Chondrocyte (in vitro differentiated cells): ENCODE measurements at regions not wholly inside any gene's neighbourhood (a gene's known extent, or its start where the extent isn't known, plus 50 kb on each side); places are given as distances from the start of the nearest gene placed in this dataset.

Source experiments
- DNase-seq: peaks from one replicate; pipeline ENCODE4 v3.0.0; 2021; ENCODE audit warnings: mixed read lengths, low spot score
- H3K27ac Mint-ChIP-seq: one replicate; pipeline ENCODE4 v1.8.0; 2021; ENCODE audit warnings: mild to moderate bottlenecking, moderate library complexity, mixed read lengths; ENCODE audit not compliant: unreplicated experiment
- H3K27me3 Mint-ChIP-seq: 2 replicates; pipeline ENCODE4 v1.8.0; 2021; ENCODE audit warnings: low read depth, mixed read lengths
- H3K36me3 Mint-ChIP-seq: 2 replicates; pipeline ENCODE4 v1.8.0; 2021; ENCODE audit warnings: low read depth, mixed read lengths
- H3K4me1 Mint-ChIP-seq: 2 replicates; pipeline ENCODE4 v1.8.0; 2021; ENCODE audit warnings: low read depth, mild to moderate bottlenecking, mixed read lengths
- H3K4me3 Mint-ChIP-seq: one replicate; pipeline ENCODE4 v1.8.0; 2021; ENCODE audit warnings: mild to moderate bottlenecking, moderate library complexity, mixed read lengths; ENCODE audit not compliant: unreplicated experiment
- H3K9me3 Mint-ChIP-seq: 2 replicates; pipeline ENCODE4 v1.8.0; 2021; ENCODE audit warnings: low read depth, mixed read lengths
- CTCF ChIP-seq: fragments of 200-600 bp; sonication (generic); IDR thresholded peaks from 2 replicates; pipeline ENCODE4 v1.5.0; 2021; ENCODE audit warnings: antibody characterized with exemption, mild to moderate bottlenecking, moderate library complexity

GRCh38 chr2:117603060-117603459 is 211.4 kb upstream of the DDX18 start:
- Mint-ChIP-seq H3K36me3 (no peaks in the 10 kb centered on the region), H3K9me3 (peaks cover 3% of the 10 kb centered on the region), H3K4me3 (no peak overlapping the region), H3K27me3 (no peaks in the 10 kb centered on the region), H3K27ac (no peak overlapping the region), H3K4me1 (no peaks in the 10 kb centered on the region)
- DNase-seq = no peak
- no peak for TF ChIP-seq CTCF

DNA sequence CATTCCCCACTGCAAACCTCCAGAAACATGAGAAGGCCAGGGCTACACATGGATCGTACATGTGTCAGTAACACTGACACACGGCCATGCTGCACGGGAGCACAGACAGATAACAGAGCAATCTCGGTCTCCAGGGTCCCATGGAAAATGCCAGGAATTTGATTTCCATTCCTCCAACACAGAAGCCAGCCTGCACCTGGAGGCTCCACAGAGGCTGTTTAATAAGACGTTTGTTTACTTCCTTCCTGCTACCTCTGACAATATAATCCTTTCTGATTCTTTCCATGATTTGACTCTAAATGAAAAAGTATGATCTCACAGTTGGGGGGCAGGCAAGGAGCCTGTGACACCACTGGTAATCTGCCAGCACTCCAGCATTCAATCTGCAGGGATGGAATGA is 210.9 kb upstream of the DDX18 start:
- Mint-ChIP-seq H3K4me1 (no peaks in the 10 kb centered on the region), H3K27me3 (no peaks in the 10 kb centered on the region), H3K27ac (no peak overlapping the region), H3K9me3 (peaks cover under 1% of the 10 kb centered on the region), H3K36me3 (no peaks in the 10 kb centered on the region), H3K4me3 (no peak overlapping the region)
- DNase-seq = no peak
- TF ChIP-seq CTCF = no peak

DNA sequence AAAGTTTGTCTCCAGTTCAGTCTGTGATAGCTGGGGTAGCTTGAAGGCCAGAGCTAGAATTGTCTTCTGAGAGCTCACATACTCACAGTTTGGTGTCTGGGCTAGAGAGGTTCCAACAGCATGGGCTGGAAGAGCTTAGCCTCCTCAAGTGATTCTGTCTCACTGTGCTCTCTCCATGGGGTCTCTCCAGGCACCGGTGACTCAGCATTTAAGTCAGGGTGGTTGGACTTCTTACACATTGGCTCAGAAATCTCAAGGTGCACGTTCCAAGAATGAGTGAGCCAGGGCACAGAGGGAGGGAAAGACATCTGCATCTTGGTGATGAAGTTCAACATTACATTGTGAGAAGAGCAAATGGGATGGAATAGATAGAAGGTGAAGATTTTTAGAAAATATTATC is 207.3 kb upstream of the DDX18 start:
- Mint-ChIP-seq H3K36me3 (no peaks in the 10 kb centered on the region), H3K4me1 (no peaks in the 10 kb centered on the region), H3K27ac (no peak overlapping the region), H3K9me3 (no peaks in the 10 kb centered on the region), H3K4me3 (no peak overlapping the region), H3K27me3 (no peaks in the 10 kb centered on the region)
- DNase-seq = no peak
- TF ChIP-seq CTCF = no peak

DNA sequence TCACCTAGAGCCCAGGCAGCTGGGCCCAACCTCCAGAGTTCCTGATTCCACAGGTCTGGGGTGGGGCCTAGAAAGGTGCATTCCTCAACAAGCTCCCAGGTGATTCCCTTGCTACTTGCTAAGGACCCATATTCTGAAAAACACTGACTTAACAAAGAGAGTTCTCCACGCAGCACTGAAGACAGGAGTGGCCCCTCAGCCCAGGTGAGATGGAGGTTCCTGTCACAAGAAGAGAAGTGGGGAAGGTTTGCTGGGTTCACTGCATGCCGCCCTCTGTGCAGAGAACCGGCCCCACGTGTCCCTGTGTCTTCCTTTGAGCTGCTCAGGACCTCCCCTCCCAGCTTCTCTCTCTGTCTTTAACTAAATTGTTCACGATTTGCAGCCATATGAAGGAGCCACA is 201.4 kb upstream of the DDX18 start:
- Mint-ChIP-seq H3K4me3 (no peak overlapping the region), H3K27me3 (no peaks in the 10 kb centered on the region), H3K27ac (no peak overlapping the region), H3K9me3 (no peaks in the 10 kb centered on the region), H3K4me1 (no peaks in the 10 kb centered on the region), H3K36me3 (no peaks in the 10 kb centered on the region)
- no peak for TF ChIP-seq CTCF
- no peak for DNase-seq

GRCh38 chr2:117614296-117614695 is 200.2 kb upstream of the DDX18 start:
- no peaks in the 10 kb centered on the region for H3K4me1 Mint-ChIP-seq
- H3K4me3 Mint-ChIP-seq = no peak overlapping the region
- DNase-seq = no peak
- no peaks in the 10 kb centered on the region for H3K27me3 Mint-ChIP-seq
- no peaks in the 10 kb centered on the region for H3K36me3 Mint-ChIP-seq
- H3K9me3 Mint-ChIP-seq = no peaks in the 10 kb centered on the region
- no peak overlapping the region for H3K27ac Mint-ChIP-seq
- TF ChIP-seq CTCF = no peak
